NCI-H1105 (cell line): ENCODE measurements at regions not wholly inside any gene's neighbourhood (a gene's known extent, or its start where the extent isn't known, plus 50 kb on each side); places are given as distances from the start of the nearest gene placed in this dataset.
"Not testable (repeated sequence)": the region's sequence is repeated elsewhere in the genome, so short reads cannot be mapped to it uniquely, and the experiment has no call there.

ENCODE experiments used
- DNase-seq: peaks from one replicate; lab custom pipeline; 2025; lab: John Stamatoyannopoulos, UW

- DNase-seq, result no peak
Observed at GRCh38 chr4:173698557-173699262, 168.7 kb upstream of the HAND2 start.

- no peak for DNase-seq
Observed at GRCh38 chr4:173697840-173698239, 167.8 kb upstream of the HAND2 start.

GRCh38 chr4:173696551-173696950 lies 166.5 kb upstream of the HAND2 start:
- DNase-seq, result no peak

GRCh38 chr4:173696011-173696410 lies 166.0 kb upstream of the HAND2 start:
- no peak for DNase-seq

- no peak for DNase-seq
Observed at GRCh38 chr4:173685831-173686210, 155.8 kb upstream of the HAND2 start.

- no peak for DNase-seq
Observed at GRCh38 chr4:173685165-173685830, 155.3 kb upstream of the HAND2 start.

- no peak for DNase-seq
Observed at GRCh38 chr4:173684223-173684622, 154.2 kb upstream of the HAND2 start.

GRCh38 chr4:173682609-173683008 lies 152.6 kb upstream of the HAND2 start:
- DNase-seq, result no peak

- no peak for DNase-seq
Observed at GRCh38 chr4:173680278-173680677, 150.2 kb upstream of the HAND2 start.

- DNase-seq, result no peak
Observed at GRCh38 chr4:173675446-173675845, 145.4 kb upstream of the HAND2 start.

GRCh38 chr4:173669460-173670179 lies 139.6 kb upstream of the HAND2 start:
- no peak for DNase-seq

GRCh38 chr4:173661001-173661400 lies 131.0 kb upstream of the HAND2 start:
- DNase-seq, result no peak

GRCh38 chr4:173656898-173657297 lies 126.9 kb upstream of the HAND2 start:
- DNase-seq, result no peak

- no peak for DNase-seq
Observed at GRCh38 chr4:173652283-173652931, 122.4 kb upstream of the HAND2 start.

GRCh38 chr4:173651651-173652282 lies 121.7 kb upstream of the HAND2 start:
- peak; percentile 13 for DNase-seq

GRCh38 chr4:173647902-173648301 lies 117.9 kb upstream of the HAND2 start:
- no peak for DNase-seq

GRCh38 chr4:173642509-173642908 lies 112.5 kb upstream of the HAND2 start:
- DNase-seq, result no peak

GRCh38 chr4:173635395-173635794 lies 105.4 kb upstream of the HAND2 start:
- no peak for DNase-seq

- DNase-seq, result no peak
Observed at GRCh38 chr4:173626277-173626676, 96.2 kb upstream of the HAND2 start.

GRCh38 chr4:173618648-173619047 lies 88.6 kb upstream of the HAND2 start:
- DNase-seq, result not testable (repeated sequence)

- DNase-seq, result no peak
Observed at GRCh38 chr4:173609158-173609557, 79.1 kb upstream of the HAND2 start.

GRCh38 chr4:173608632-173609031 lies 78.6 kb upstream of the HAND2 start:
- DNase-seq, result not testable (repeated sequence)
